Activated CD8-positive, alpha-beta T cell treated with anti-CD3 and anti-CD28 coated beads, Interleukin-2, amount 10 ng/mL, durations not matched to agents 7 days and 5 days (primary cell): ENCODE measurements at regions not wholly inside any gene's neighbourhood (a gene's known extent, or its start where the extent isn't known, plus 50 kb on each side); places are given as distances from the start of the nearest gene placed in this dataset.

Experiments
- ATAC-seq: fragments of 150-1000 bp; cut with Tn5 transposase; one replicate; pipeline ENCODE4 v1.10.0; 2021; ENCODE audit warnings: moderate library complexity
- CTCF ChIA-PET: fragments of 350-600 bp; sonication (Branson Sonifier 250); formaldehyde crosslinking; loops from one replicate; lab custom pipeline; 2021; ENCODE audit warnings: antibody characterized with exemption; lab: Charles Lee
- POLR2A ChIA-PET: fragments of 350-600 bp; sonication (Branson Sonifier 250); formaldehyde crosslinking; loops from one replicate; lab custom pipeline; 2021; ENCODE audit warnings: antibody characterized with exemption; lab: Charles Lee
- DNase-seq: peaks from one replicate; pipeline ENCODE4 v3.0.0-alpha.2; 2020
- H3K27ac Mint-ChIP-seq: one replicate; pipeline ENCODE4 v1.8.0; 2021; ENCODE audit warnings: mild to moderate bottlenecking, mixed read lengths
- H3K27me3 Mint-ChIP-seq: one replicate; pipeline ENCODE4 v1.8.0; 2021; ENCODE audit warnings: low read depth, mixed read lengths
- H3K36me3 Mint-ChIP-seq: one replicate; pipeline ENCODE4 v1.8.0; 2021; ENCODE audit warnings: low read depth, mixed read lengths
- H3K4me1 Mint-ChIP-seq: one replicate; pipeline ENCODE4 v1.8.0; 2021; ENCODE audit warnings: low read depth, mixed read lengths
- H3K4me3 Mint-ChIP-seq: one replicate; pipeline ENCODE4 v1.8.0; 2021; ENCODE audit warnings: mild to moderate bottlenecking, mixed read lengths
- H3K9me3 Mint-ChIP-seq: one replicate; pipeline ENCODE4 v1.8.0; 2022; ENCODE audit warnings: mixed read lengths; ENCODE audit not compliant: insufficient read depth

DNA sequence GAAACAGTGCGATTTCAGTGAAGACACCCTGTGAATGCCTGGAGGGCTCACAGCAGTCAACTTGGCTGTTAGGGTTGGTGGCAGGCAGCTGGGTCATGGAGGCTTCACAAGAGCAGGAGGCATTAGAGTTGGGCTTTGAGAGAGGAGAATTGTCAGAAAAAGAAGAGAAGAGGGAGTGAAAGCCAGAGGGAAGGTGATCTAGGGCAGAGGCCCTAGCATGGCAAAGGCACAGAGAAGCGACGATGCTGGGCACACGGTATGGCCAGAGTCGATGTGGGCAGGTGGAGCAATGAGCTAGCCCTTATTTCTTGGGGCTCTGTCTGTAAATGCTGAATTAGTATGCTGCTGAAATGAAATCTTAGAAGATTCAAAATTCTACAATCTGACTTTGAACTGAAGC lies 52.6 kb upstream of the OLFM4 start:
- Mint-ChIP-seq H3K36me3 (no peaks in the 10 kb centered on the region), H3K4me1 (no peaks in the 10 kb centered on the region), H3K27me3 (no peaks in the 10 kb centered on the region), H3K27ac (no peak overlapping the region), H3K9me3 (no peaks in the 10 kb centered on the region), H3K4me3 (no peak overlapping the region)
- DNase-seq = no peak
- CTCF ChIA-PET = interaction anchor here (2.5 kb wide), 1 partner anchor 8 kb away, joined by 19 read pairs; no protein-coding TSS in a partner anchor
- POLR2A ChIA-PET = no interaction called here
- ATAC-seq = no peak

DNA sequence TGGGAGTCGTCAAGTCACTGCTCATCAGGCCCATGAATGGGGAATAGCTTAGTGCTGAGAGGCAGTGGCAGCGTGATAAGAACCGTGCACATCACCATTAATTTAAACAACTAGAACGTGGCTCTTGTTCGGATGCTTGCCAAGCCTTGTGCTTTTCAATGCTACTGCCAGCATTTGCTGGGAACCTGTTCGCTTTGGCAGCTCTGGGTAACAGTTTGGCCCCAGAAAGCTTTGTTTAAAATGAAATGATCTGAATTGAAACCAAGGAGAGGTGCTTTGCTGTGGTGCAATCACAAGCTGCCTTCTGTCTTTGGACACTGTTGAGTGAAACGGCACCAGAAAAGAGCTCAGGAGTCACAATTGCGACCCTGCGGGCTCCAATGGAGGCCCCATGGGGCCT lies 53.5 kb upstream of the OLFM4 start:
- no peak for ATAC-seq
- CTCF ChIA-PET = interaction anchor here (0.9 kb wide), 1 partner anchor 177 kb away, joined by 4 read pairs; no protein-coding TSS in a partner anchor
- Mint-ChIP-seq H3K4me3 (no peak overlapping the region), H3K4me1 (no peaks in the 10 kb centered on the region), H3K9me3 (no peaks in the 10 kb centered on the region), H3K27me3 (no peaks in the 10 kb centered on the region), H3K36me3 (no peaks in the 10 kb centered on the region), H3K27ac (no peak overlapping the region)
- no peak for DNase-seq
- POLR2A ChIA-PET = no interaction called here

DNA sequence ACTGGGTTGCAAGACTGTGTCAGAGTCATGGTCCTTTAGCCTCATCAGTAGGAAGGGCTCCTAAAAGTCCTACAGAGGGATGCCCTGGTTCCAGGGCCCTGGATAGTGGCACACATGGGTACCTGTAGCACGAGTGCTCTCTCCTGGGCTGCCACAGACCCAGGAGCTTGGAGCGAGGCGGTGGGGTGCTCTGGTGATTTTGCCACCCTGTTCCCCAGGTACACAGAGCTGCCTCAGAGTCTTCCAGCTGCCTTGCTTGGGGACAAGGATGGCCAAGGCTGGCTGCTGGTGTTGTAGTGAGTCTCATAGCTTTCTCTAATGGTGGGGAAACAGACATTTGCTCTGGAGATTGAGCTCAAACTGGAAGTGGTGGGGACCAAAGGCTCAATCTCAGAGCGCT lies 53.9 kb upstream of the OLFM4 start:
- Mint-ChIP-seq H3K36me3 (no peaks in the 10 kb centered on the region), H3K9me3 (no peaks in the 10 kb centered on the region), H3K27me3 (no peaks in the 10 kb centered on the region), H3K4me3 (no peak overlapping the region), H3K27ac (no peak overlapping the region), H3K4me1 (no peaks in the 10 kb centered on the region)
- no peak for DNase-seq
- ChIA-PET POLR2A (no interaction called here), CTCF (interaction anchor here (0.9 kb wide), 1 partner anchor 177 kb away, joined by 4 read pairs; no protein-coding TSS in a partner anchor)
- ATAC-seq = no peak

DNA sequence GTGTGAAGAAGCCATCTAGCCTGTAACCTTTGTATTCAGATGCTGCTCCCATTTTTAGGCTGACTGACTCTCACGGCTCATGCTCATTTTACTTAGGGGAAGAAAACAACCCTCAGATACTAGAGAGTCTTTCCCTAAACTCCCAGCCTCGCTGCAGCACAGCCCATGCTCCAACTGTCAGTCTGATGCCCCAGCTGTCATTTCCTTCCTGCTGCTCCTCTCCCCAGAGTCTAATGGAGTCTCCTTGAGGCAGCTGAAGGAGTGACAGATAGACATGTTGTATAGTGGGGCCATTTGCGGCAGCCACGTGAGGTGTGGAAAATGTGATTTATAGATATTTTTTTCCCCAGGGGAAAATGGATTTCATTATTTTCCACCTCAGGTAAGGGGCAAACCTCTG lies 59.2 kb upstream of the OLFM4 start:
- no peak overlapping the region for H3K27ac Mint-ChIP-seq
- ATAC-seq = no peak
- no peaks in the 10 kb centered on the region for H3K4me1 Mint-ChIP-seq
- no peaks in the 10 kb centered on the region for H3K36me3 Mint-ChIP-seq
- CTCF ChIA-PET = interaction anchor here (1.4 to 3.5 kb wide), 5 partner anchors 15 to 360 kb away, joined by 4 to 32 read pairs (median 9); no protein-coding TSS in a partner anchor
- H3K27me3 Mint-ChIP-seq = peaks cover 3% of the 10 kb centered on the region
- H3K4me3 Mint-ChIP-seq = no peak overlapping the region
- DNase-seq = no peak
- POLR2A ChIA-PET = no interaction called here
- H3K9me3 Mint-ChIP-seq = no peaks in the 10 kb centered on the region

DNA sequence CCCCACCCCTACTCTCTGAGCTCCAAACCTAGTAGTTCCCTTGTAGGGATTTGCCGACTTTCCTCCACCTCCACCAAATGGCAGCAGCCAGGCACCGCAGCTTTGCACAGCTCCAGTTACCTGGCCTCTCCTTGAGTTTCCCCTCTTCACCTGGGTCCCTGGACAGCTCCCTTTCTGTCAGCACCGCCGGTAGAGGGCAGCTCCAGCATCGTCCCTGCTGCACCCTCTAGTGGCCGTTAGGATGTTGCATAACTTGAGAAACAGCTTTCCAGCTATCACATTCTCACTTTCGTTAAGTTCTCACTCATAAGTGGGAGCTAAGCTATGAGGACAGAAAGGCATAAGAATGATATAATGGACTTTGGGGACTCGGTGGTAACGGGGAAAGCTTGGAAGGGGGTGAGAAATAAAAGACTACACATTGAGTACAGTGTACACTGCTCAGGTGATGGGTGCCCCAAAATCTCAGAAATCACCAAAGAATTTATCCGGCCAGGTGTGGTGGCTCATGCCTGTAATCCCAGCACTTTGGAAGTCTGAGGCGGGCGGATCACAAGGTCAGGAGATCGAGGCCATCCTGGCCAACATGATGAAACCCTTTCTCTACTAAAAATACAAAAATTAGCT lies 60.4 kb upstream of the OLFM4 start:
- peaks cover 3% of the 10 kb centered on the region for H3K27me3 Mint-ChIP-seq
- H3K27ac Mint-ChIP-seq = no peak overlapping the region
- no peaks in the 10 kb centered on the region for H3K4me1 Mint-ChIP-seq
- ATAC-seq (peak; percentile 97), DNase-seq (peak; percentile 74)
- H3K4me3 Mint-ChIP-seq = no peak overlapping the region
- ChIA-PET POLR2A (no interaction called here), CTCF (interaction anchor here (0.6 to 3.5 kb wide), 28 partner anchors 9 to 359 kb away, joined by 3 to 32 read pairs (median 4); partner anchors contain the start of gene SUGT1)
- no peaks in the 10 kb centered on the region for H3K36me3 Mint-ChIP-seq
- H3K9me3 Mint-ChIP-seq = no peaks in the 10 kb centered on the region

DNA sequence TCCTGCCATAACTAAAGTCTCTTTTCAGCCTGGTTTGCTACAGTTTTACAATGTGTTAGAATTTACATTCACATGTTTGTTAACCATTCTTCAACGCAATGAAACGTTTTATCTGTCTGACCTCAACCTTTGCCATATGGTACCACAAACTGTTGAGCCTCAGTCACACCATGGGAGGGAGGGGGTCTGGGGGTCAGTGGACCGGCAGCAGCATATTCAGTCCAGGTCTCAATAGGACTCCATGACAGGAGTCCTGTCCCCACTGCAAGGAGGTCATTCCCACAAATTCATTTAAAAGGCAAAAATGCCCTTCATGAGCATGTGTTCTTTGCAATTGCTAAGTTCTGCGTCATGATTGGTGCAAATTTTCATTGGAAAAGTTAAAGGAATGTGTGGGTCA lies 66.6 kb upstream of the OLFM4 start:
- no peak overlapping the region for H3K4me3 Mint-ChIP-seq
- no peak overlapping the region for H3K27ac Mint-ChIP-seq
- ATAC-seq (no peak), DNase-seq (no peak)
- H3K27me3 Mint-ChIP-seq = no peaks in the 10 kb centered on the region
- no peaks in the 10 kb centered on the region for H3K4me1 Mint-ChIP-seq
- no peaks in the 10 kb centered on the region for H3K36me3 Mint-ChIP-seq
- ChIA-PET POLR2A (no interaction called here), CTCF (no interaction called here)
- H3K9me3 Mint-ChIP-seq = no peaks in the 10 kb centered on the region

DNA sequence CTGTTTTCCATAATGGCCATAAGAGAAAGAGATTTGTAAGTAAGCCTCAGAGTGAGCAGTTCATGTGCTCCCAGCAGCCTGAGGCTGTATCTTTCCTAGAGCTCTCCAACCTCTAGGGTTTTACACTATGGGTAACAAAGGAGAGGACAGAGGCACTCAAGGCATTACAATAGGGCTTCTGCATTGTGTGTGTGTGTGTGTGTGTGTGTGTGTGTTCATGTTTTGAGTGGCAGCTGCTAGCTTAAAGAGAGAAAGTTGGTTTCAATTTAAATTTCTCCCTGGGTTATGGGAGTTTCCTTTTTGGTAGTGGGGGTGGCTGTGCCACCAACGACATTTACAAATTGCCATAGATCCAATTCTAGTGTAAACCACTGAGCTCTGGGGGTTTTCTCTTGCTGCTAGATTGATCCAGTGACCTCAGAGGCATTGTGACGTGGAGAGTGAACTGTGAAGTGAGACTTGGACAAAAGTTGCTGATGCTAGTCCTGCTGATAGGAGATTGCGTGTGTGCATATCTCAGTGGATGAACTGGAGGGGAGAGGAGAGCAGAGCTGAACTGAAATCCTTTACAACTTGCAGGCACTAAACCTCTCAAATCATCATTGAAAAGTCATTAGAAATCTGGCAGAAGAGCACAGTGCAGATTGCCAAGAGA lies 67.2 kb upstream of the OLFM4 start:
- Mint-ChIP-seq H3K4me1 (no peaks in the 10 kb centered on the region), H3K36me3 (no peaks in the 10 kb centered on the region), H3K27me3 (no peaks in the 10 kb centered on the region), H3K4me3 (no peak overlapping the region), H3K9me3 (no peaks in the 10 kb centered on the region), H3K27ac (no peak overlapping the region)
- ATAC-seq = no peak
- DNase-seq = no peak
- POLR2A ChIA-PET = no interaction called here
- CTCF ChIA-PET = no interaction called here

DNA sequence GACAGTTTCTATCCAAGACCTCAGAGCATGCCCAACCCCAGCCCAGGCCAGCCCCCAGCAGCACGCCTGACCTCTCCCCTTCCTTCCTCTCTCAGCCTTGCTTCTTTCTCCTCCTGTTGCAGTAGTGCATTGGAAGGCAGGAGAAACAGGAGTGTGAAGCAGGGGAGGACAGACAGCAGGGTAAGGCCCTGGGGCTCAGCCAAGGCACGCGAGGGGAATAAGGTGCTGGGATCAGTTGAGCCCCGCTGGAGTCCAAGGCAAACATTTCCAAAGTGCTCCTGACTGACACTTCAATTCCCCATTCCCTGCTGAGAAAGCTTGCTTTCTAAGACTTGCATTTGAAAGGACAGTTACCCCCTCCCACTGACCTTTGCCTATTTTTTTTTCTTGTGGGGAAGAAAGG lies 73.1 kb upstream of the OLFM4 start:
- no peak overlapping the region for H3K4me3 Mint-ChIP-seq
- POLR2A ChIA-PET = interaction anchor here (0.6 kb wide), 1 partner anchor 491 kb away, joined by 3 read pairs; no protein-coding TSS in a partner anchor
- no peaks in the 10 kb centered on the region for H3K4me1 Mint-ChIP-seq
- CTCF ChIA-PET = interaction anchor here (4.2 kb wide), 1 partner anchor 12 kb away, joined by 32 read pairs; no protein-coding TSS in a partner anchor
- H3K27me3 Mint-ChIP-seq = no peaks in the 10 kb centered on the region
- no peaks in the 10 kb centered on the region for H3K9me3 Mint-ChIP-seq
- DNase-seq (no peak), ATAC-seq (no peak)
- no peaks in the 10 kb centered on the region for H3K36me3 Mint-ChIP-seq
- no peak overlapping the region for H3K27ac Mint-ChIP-seq

DNA sequence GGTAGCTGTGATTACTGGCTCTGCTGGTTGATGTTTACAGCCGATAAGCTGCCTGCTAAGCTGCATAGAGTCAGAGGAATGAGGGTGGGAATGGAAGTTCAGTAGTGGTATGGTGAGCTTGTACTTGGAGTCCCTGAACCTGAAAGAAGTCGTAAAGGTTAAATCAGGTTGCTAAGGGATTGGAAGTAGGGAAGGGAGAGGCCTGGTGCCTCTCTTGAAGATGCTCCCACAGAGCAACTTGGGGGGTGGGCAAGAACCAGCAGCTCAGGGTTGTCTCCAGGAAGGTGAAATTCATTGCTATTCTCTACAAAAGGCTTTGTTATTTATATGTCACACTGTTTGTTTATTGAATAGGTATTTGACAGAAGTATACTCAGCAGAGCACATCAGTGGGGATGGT lies 73.8 kb upstream of the OLFM4 start:
- Mint-ChIP-seq H3K27ac (no peak overlapping the region), H3K36me3 (no peaks in the 10 kb centered on the region), H3K27me3 (no peaks in the 10 kb centered on the region), H3K9me3 (no peaks in the 10 kb centered on the region), H3K4me3 (no peak overlapping the region), H3K4me1 (no peaks in the 10 kb centered on the region)
- ChIA-PET POLR2A (no interaction called here), CTCF (interaction anchor here (4.2 kb wide), 1 partner anchor 13 kb away, joined by 32 read pairs; no protein-coding TSS in a partner anchor)
- ATAC-seq (no peak), DNase-seq (no peak)

DNA sequence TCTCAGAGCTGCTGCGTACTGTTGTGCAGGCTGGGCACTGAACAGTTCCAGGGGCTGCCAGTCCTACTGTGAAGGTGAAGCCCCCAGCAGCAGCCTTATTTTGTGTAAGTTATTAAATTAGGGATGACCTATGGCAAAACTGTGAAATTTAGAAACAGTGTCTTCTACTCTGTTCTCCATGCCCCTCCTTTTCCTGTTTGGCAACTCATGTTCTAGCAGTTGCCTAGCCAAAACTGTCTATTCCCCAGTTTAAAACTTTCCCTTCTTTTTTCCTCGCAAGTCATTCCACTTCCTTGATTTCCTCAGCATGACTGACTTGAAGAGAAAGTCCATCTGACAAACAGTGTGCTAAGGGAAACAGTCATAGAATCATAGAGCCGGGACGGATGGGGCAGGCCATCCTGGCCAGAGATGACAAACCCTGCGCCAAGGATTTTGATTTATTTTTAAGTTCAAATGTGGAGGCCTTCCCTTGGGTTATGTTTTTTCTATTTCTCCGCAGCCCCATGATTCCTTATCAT lies 78.1 kb upstream of the OLFM4 start:
- no peaks in the 10 kb centered on the region for H3K9me3 Mint-ChIP-seq
- CTCF ChIA-PET = interaction anchor here (1.3 kb wide), 1 partner anchor 18 kb away, joined by 4 read pairs; no protein-coding TSS in a partner anchor

DNA sequence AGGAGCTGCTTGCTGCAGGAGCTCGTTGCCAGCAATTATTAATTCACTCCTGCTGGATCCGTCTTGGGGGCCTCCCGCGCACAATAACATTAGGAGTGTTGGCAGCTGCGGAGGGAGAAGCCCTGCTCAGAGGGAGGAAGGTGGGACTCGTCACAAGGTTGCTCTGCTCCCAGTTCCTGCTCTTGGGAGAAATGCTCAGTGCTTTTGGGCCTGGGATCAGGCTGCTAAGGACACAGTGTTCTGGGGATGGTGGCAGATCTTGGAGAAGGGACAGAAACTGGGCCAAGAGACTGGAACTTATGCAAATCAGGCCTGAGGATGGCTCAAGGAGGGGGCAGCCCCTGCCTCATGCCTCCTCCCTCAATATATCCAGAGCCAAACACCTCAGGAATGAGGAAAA lies 78.9 kb upstream of the OLFM4 start:
- no peak for ATAC-seq
- Mint-ChIP-seq H3K36me3 (no peaks in the 10 kb centered on the region), H3K9me3 (no peaks in the 10 kb centered on the region), H3K27ac (no peak overlapping the region), H3K27me3 (no peaks in the 10 kb centered on the region), H3K4me3 (no peak overlapping the region), H3K4me1 (no peaks in the 10 kb centered on the region)
- ChIA-PET CTCF (interaction anchor here (1.3 kb wide), 1 partner anchor 18 kb away, joined by 4 read pairs; no protein-coding TSS in a partner anchor), POLR2A (no interaction called here)
- DNase-seq = no peak

More for the DNA sequence above, 78.1 kb upstream of the OLFM4 start:
- H3K36me3 Mint-ChIP-seq = no peaks in the 10 kb centered on the region
- no peak overlapping the region for H3K4me3 Mint-ChIP-seq
- H3K27me3 Mint-ChIP-seq = no peaks in the 10 kb centered on the region
- H3K4me1 Mint-ChIP-seq = no peaks in the 10 kb centered on the region
- POLR2A ChIA-PET = no interaction called here
- ATAC-seq = no peak
- no peak overlapping the region for H3K27ac Mint-ChIP-seq
- no peak for DNase-seq

DNA sequence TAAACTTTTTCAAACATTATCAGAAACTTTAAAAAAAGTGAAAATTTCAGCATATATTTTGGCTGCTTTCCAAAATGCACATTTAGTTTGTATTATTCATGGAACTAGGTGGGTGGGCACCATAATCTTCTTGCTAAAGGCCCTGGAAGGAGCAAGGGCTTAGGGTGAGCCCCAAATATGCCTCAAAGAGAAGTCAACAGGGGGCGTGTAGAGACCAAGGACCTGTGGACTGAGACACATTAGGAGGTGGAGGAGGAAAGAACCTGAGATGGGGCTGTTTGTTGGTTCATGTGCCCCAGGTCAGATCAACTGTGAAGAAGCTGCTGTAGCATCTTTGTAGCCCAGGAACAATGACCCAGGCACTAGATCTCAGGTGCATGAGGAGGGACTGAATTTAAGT lies 79.6 kb upstream of the OLFM4 start:
- ChIA-PET CTCF (interaction anchor here (1.3 kb wide), 1 partner anchor 19 kb away, joined by 4 read pairs; no protein-coding TSS in a partner anchor), POLR2A (no interaction called here)
- no peaks in the 10 kb centered on the region for H3K9me3 Mint-ChIP-seq
- H3K27ac Mint-ChIP-seq = no peak overlapping the region
- H3K4me3 Mint-ChIP-seq = no peak overlapping the region
- H3K4me1 Mint-ChIP-seq = no peaks in the 10 kb centered on the region
- ATAC-seq (no peak), DNase-seq (no peak)
- no peaks in the 10 kb centered on the region for H3K27me3 Mint-ChIP-seq
- no peaks in the 10 kb centered on the region for H3K36me3 Mint-ChIP-seq
